Astrocyte (in vitro differentiated cells and primary cell): ENCODE measurements at regions not wholly inside any gene's neighbourhood (a gene's known extent, or its start where the extent isn't known, plus 50 kb on each side); places are given as distances from the start of the nearest gene placed in this dataset.

Experiments used
- CTCF ChIP-seq: IDR thresholded peaks from 2 replicates; pipeline ENCODE4 v1.5.1; 2011; ENCODE audit warnings: low read depth, mild to moderate bottlenecking, inconsistent platforms, low read length, moderate library complexity; ENCODE audit not compliant: insufficient read depth
- EZH2 ChIP-seq: IDR thresholded peaks from 2 replicates; pipeline ENCODE4 v1.6.1; 2012; ENCODE audit warnings: mild to moderate bottlenecking, low read length, inconsistent platforms; ENCODE audit not compliant: insufficient read depth

- TF ChIP-seq CTCF (no peak), EZH2 (no peak)
Measured at GRCh38 chr2:57809230-57809629, 237.4 kb upstream of the VRK2 start.
